NOMO-1 (cell line): ENCODE measurements at regions not wholly inside any gene's neighbourhood (a gene's known extent, or its start where the extent isn't known, plus 50 kb on each side); places are given as distances from the start of the nearest gene placed in this dataset.
"Not testable (repeated sequence)": the region's sequence is repeated elsewhere in the genome, so short reads cannot be mapped to it uniquely, and the experiment has no call there.

Experiments used
- DNase-seq, 2 experiments: peaks; one replicate each; lab custom pipeline; 2025; ENCODE audit not compliant: unreplicated experiment in 2 of 2; lab: John Stamatoyannopoulos, UW

- not testable (repeated sequence) for DNase-seq
Observed at GRCh38 chr2:201946746-201947145, 86.9 kb upstream of the FZD7 start.

DNA sequence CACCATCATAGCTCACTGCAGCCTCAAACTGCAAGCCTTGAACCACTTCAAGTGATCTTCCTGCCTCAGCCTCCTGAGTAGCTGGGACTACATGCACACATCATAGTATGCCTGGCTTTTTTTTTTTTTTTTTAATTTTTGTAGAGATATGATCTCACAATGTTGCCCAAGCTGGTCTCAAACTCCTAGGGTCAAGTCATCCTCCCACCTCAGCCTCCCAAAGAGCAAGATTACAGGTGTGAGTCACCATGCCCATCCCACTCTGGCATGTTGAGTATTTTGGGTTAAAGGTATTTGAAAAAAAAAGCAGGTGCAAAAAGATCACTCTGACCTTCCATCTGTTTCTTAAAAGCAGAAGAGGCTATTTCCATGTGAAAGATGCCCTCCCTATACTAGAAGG, 86.4 kb upstream of the FZD7 start:
- no peak for DNase-seq

GRCh38 chr2:201949181-201949926, 84.3 kb upstream of the FZD7 start:
- no peak for DNase-seq

DNA sequence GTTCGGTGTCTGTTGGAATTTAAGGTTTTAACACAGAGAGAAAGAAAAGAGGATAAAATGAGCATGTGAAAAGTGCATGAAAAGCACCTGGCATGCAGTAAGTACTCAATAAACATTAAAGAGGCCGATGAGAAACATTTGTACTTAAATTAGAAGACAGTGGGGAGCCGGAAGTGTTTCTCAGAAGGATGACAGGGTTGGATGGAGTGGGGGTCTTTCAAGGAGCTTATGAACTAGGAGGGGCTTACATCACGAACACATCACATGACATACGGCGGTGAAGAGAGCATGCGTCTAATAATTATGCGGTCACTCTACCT, 83.8 kb upstream of the FZD7 start:
- DNase-seq = no peak

DNA sequence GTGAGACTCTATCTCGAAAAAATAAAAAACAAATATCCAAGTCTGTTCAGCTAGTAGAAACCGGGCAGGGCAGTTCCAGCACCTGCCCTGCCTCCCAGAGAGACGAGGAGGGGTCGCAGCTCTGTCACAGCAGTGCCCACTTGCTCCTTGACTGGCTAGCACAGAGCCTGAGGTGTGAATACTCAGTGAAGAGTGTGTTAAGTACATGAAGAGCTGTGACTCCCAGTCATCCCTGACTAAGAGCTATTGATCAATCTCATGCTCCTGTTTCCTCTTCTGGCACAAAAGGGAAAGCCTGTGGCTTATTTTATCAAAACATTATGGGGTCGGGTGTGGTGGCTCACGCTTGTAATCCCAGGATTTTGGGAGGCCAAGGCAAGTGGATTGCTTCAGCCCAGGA, 83.0 kb upstream of the FZD7 start:
- no peak for DNase-seq

GRCh38 chr2:201952187-201952586, 81.5 kb upstream of the FZD7 start:
- DNase-seq = no peak

DNA sequence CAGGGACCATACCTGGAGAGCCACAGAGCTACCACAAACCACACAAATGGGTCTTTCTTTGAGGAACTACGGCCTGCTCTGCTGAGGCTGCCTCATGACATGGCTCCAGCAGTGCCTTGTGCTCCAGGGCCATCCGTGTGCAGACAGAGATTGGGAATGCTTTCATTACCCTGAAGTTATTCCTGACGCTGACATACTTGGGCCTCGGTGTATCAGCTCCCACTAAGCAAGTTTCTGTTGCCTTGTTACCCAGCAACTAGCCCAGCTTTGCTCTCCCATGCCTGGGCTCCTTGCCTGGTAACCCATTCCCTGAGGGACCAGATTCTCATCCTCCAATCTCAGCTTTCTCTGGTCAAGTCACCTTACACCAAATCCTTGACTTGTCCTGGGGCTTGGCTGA, 80.3 kb upstream of the FZD7 start:
- DNase-seq = no peak

DNA sequence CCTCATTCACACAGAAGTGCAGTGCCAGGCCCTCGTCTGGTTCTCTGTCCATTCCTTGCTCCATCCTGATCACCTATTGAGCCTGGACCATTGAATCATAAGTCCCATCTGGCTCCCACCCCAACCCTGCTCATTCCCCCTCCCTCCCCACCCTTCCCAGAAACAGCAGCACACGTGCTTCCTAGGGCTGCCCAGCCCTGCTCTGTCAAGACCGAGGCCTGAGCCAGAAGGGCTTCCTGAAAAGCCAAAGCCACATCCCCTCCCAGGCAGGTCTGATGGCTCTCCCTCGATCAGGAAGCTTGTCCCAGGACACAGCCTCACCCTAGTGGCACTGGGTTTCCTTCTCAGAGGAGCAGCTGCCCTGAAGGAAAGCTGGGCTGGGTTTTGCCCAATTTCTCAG, 79.8 kb upstream of the FZD7 start:
- DNase-seq = no peak

DNA sequence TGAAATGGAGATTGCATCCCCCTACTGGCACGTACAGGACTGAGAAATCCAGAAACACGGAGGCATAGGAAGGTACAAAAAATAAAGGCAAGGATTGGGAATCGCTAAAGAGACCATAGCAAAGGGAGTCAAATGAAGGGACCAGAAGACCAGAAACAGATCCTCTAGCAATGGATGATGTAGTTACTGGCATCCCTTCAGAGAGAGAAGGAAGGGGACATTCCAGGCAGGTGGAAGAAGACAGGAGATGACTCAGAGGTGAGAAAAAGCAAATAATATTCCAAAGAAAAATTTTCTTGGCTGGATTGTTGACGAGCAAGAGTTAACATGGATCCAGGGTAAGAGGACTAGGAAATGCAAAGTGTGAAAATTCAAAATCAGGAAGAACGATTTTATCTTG, 78.4 kb upstream of the FZD7 start:
- no peak for DNase-seq

GRCh38 chr2:201955702-201956141, 77.9 kb upstream of the FZD7 start:
- no peak for DNase-seq

- DNase-seq = no peak
Observed at GRCh38 chr2:201956361-201956760, 77.3 kb upstream of the FZD7 start.

DNA sequence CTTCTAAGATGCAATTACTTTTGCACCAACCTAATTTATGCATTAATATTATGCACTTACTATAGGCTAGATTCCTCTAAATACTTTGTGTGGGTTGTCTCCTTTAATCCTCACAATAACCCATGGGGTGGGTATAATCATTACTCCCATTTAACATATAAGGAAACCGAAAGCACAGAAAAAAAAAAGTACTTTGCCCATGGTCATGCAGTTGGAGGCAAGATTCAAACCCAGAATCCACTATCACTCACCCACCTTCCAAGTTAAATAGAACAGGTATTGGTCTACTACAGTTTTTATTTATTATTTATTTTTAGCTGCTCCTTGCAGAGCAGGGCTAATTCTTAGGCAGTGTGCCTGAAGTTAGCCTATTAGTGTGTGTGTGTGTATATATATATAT, 76.6 kb upstream of the FZD7 start:
- DNase-seq = no peak

DNA sequence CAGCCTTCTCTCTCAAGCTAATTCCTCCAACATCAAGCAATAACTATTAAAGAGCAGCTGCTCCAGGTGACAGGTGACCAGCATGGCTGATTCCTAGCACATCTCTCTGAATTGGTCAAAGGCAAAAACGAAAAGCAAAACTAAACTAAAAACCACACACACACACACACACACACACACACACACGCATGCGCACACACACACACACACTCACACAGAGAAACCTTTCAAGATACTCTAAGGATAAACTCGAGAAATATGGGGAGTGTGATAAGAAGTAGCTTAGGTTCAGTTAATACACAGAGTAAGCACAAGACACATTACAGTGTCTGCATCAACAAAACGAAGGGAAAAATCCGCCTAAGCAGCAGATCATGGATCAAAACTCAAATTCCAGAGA, 74.5 kb upstream of the FZD7 start:
- DNase-seq = no peak

GRCh38 chr2:201959626-201960025, 74.0 kb upstream of the FZD7 start:
- no peak for DNase-seq

DNA sequence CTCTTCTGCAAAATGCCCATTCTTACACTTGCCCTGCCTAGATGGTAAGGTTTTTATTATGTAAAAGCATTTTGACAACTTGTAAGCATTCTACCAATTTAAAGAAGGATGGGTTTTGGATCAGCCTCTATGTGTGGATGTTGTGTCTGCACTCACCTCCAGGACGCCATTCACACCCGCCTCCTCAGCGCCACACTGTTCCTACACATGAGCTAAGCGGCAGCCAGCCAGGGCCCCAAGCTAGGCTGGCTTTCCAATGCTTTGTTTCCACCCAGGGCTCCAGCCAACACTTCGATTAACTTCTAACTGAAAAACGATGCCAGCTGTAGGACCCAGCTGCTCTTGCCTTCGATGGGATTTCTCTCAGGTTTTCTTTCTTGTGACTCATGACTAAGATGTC, 73.3 kb upstream of the FZD7 start:
- DNase-seq = no peak

DNA sequence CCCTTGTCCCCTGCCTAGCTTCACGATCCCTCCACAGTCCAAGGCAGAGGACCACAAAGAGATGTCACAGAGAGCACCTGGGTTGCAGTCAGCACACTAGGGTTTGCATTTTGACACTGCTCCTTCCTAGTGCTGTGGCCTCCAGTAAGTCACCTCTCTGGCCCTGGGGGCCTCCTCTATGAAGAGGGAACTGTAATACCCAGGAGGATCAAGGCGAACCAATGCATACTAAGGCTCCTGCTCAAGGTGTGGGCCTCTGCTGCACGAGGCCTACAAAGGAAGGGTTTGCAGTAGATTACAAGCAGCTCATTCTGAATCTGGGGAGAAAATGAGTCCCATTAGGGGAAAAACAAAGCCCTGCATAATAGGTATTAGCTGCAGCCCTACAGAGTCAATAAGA, 72.3 kb upstream of the FZD7 start:
- no peak for DNase-seq

- no peak for DNase-seq
Observed at GRCh38 chr2:201962774-201963562, 70.7 kb upstream of the FZD7 start.

DNA sequence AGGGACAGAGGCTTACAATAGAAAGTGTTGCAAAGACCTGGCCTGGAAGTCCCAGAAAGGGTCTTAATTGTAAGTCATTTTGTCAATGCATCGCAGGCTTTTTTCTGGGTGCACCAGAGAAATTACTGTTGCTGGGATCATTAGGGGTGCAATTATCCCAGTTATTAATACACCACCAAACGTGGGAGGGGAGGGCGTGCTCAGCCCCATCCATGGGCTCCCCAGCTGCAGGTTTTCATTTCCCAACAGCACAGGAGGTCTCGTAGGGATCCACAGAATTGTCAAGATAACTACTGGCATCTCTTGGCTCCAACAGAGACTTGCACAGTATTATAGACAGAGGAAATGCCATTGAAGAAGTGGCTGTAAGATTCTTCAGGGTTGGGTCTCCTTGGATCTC, 69.6 kb upstream of the FZD7 start:
- DNase-seq = no peak

- no peak for DNase-seq
Observed at GRCh38 chr2:201964631-201965206, 68.9 kb upstream of the FZD7 start.

GRCh38 chr2:201965550-201965949, 68.1 kb upstream of the FZD7 start:
- DNase-seq = no peak

DNA sequence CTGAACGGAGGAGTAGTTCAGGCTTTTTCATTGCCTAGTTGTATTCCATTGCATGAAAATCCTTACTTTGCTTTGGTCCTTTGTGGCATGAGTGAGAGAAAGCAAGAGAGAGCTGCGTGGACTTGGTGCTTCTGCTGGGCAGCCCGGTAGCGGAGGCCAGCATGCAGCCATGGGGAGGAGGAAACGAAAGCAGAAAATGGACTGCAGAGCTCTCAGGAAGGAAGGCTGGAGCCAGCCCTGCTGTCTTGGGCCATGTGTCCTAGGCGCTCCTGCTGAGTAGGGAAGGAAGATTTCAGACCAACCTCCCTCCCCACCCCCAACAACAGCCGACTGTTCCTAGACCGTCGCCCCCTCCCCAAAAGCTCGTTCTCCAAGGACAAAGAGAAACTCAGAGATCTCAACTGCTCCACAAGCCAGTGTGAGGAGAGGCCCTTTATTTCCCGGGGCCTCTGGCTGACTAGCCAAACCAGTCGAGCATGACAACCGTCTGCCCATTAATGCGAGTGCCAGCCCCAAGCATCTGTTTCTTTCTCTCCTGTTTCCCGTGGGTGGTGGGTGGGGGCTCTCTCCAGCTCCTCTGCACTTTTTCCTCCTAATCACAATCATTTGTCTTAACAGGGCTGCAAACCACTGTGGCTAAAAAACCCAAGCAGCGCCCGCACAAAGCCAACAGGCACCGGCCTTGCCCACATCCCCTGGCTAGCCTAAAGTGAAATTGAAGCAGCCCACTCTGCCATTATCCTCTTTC, 66.8 kb upstream of the FZD7 start:
- DNase-seq = peak in 1 of 2 experiments; percentile 11
